OCI-LY3 (cell line): ENCODE measurements at regions not wholly inside any gene's neighbourhood (a gene's known extent, or its start where the extent isn't known, plus 50 kb on each side); places are given as distances from the start of the nearest gene placed in this dataset.

Experiments used
- H2AFZ ChIP-seq: fragments of 200-600, 300-600 bp; shearing (Covaris generic); 2 replicates; pipeline ENCODE4 v1.6.0; 2014; ENCODE audit warnings: antibody characterized with exemption, low read depth, low read length
- H3K27ac ChIP-seq: fragments of 200-600, 300-600 bp; sonication (generic); 2 replicates; pipeline ENCODE4 v1.5.1; 2014; ENCODE audit warnings: mild to moderate bottlenecking, low read length, moderate library complexity, mixed read lengths
- H3K27me3 ChIP-seq: fragments of 200-600, 300-600 bp; sonication (generic); 2 replicates; pipeline ENCODE4 v1.6.1; 2014; ENCODE audit warnings: low read depth, low read length, mixed read lengths
- H3K36me3 ChIP-seq: fragments of 200-600, 300-600 bp; sonication (generic); replicated peaks from 2 replicates; pipeline ENCODE3; 2014; ENCODE audit warnings: low read depth, low read length, mixed read lengths
- H3K4me1 ChIP-seq: fragments of 300-600, 200-600 bp; sonication (generic); 2 replicates; pipeline ENCODE4 v1.6.1; 2014; ENCODE audit warnings: low read length, mixed read lengths
- H3K4me2 ChIP-seq: fragments of 200-600, 300-600 bp; sonication (generic); 2 replicates; pipeline ENCODE4 v1.6.1; 2014; ENCODE audit warnings: low read length, mixed read lengths
- H3K4me3 ChIP-seq: fragments of 300-600, 200-600 bp; sonication (generic); 2 replicates; pipeline ENCODE4 v1.5.1; 2014; ENCODE audit warnings: antibody characterized with exemption, mild to moderate bottlenecking, low read length, moderate library complexity
- H3K79me2 ChIP-seq: fragments of 300-600, 200-600 bp; shearing (Covaris generic); 2 replicates; pipeline ENCODE4 v1.6.1; 2014; ENCODE audit warnings: mild to moderate bottlenecking, low read length, mixed read lengths
- H3K9ac ChIP-seq: fragments of 300-600, 200-600 bp; shearing (Covaris generic); 2 replicates; pipeline ENCODE4 v1.6.0; 2014; ENCODE audit warnings: mild to moderate bottlenecking, low read length, moderate library complexity
- H3K9me3 ChIP-seq: fragments of 200-600, 300-600 bp; shearing (Covaris generic); 2 replicates; pipeline ENCODE4 v1.6.1; 2014; ENCODE audit warnings: low read length, mixed read lengths; ENCODE audit not compliant: insufficient read depth
- H4K20me1 ChIP-seq: fragments of 200-600, 300-600 bp; sonication (generic); 2 replicates; pipeline ENCODE4 v1.6.1; 2016; ENCODE audit warnings: low read length, mixed read lengths; ENCODE audit not compliant: insufficient read depth
- CTCF ChIP-seq: fragments of 200-600, 300-600 bp; sonication (generic); IDR thresholded peaks from 2 replicates; pipeline ENCODE4 v1.5.1; 2014; ENCODE audit warnings: antibody characterized with exemption, low read length, low read depth
- EZH2phosphoT487 ChIP-seq: fragments of 200-600 bp; shearing (Covaris generic); IDR thresholded peaks from 2 replicates; pipeline ENCODE4 v1.6.1; 2018; ENCODE audit warnings: antibody characterized with exemption, mixed run types, low read depth

GRCh38 chr12:67391656-67392055, 122.5 kb downstream of the CAND1 start:
- H3K9me3 ChIP-seq, result no peaks in the 10 kb centered on the region
- no peaks in the 10 kb centered on the region for H3K27me3 ChIP-seq
- H3K36me3 ChIP-seq, result no peaks in the 10 kb centered on the region
- no peaks in the 10 kb centered on the region for H4K20me1 ChIP-seq
- H3K4me1 ChIP-seq, result peaks cover 21% of the 10 kb centered on the region
- H3K4me2 ChIP-seq, result no peak overlapping the region
- no peak overlapping the region for H3K27ac ChIP-seq
- TF ChIP-seq EZH2phosphoT487 (no peak), CTCF (no peak)
- no peak overlapping the region for H2AFZ ChIP-seq
- no peak overlapping the region for H3K4me3 ChIP-seq
- no peaks in the 10 kb centered on the region for H3K79me2 ChIP-seq
- no peak overlapping the region for H3K9ac ChIP-seq

GRCh38 chr12:67394550-67394949, 125.4 kb downstream of the CAND1 start:
- Histone ChIP-seq H3K79me2 (no peaks in the 10 kb centered on the region), H2AFZ (no peak overlapping the region), H3K4me3 (no peak overlapping the region), H3K36me3 (no peaks in the 10 kb centered on the region), H3K4me2 (no peak overlapping the region), H3K27me3 (no peaks in the 10 kb centered on the region), H3K9ac (no peak overlapping the region), H3K4me1 (peaks cover 13% of the 10 kb centered on the region), H4K20me1 (no peaks in the 10 kb centered on the region), H3K27ac (no peak overlapping the region), H3K9me3 (no peaks in the 10 kb centered on the region)
- TF ChIP-seq EZH2phosphoT487 (no peak), CTCF (no peak)

GRCh38 chr12:67400742-67401141, 131.6 kb downstream of the CAND1 start:
- Histone ChIP-seq H2AFZ (no peak overlapping the region), H3K36me3 (no peaks in the 10 kb centered on the region), H3K79me2 (no peaks in the 10 kb centered on the region), H3K27ac (no peak overlapping the region), H3K4me3 (no peak overlapping the region), H3K4me2 (no peak overlapping the region), H4K20me1 (no peaks in the 10 kb centered on the region), H3K27me3 (no peaks in the 10 kb centered on the region), H3K9ac (no peak overlapping the region), H3K9me3 (no peaks in the 10 kb centered on the region), H3K4me1 (no peaks in the 10 kb centered on the region)
- no peak for TF ChIP-seq EZH2phosphoT487
- no peak for TF ChIP-seq CTCF

- no peak overlapping the region for H2AFZ ChIP-seq
- H3K9me3 ChIP-seq, result no peaks in the 10 kb centered on the region
- H3K79me2 ChIP-seq, result no peaks in the 10 kb centered on the region
- H3K4me3 ChIP-seq, result no peak overlapping the region
- no peak overlapping the region for H3K9ac ChIP-seq
- TF ChIP-seq CTCF, result no peak
- TF ChIP-seq EZH2phosphoT487, result no peak
- no peak overlapping the region for H3K4me2 ChIP-seq
- H4K20me1 ChIP-seq, result no peaks in the 10 kb centered on the region
- no peaks in the 10 kb centered on the region for H3K27me3 ChIP-seq
- H3K27ac ChIP-seq, result no peak overlapping the region
- H3K36me3 ChIP-seq, result no peaks in the 10 kb centered on the region
- peaks cover 2% of the 10 kb centered on the region; the same call in 1 of the 2 replicates for H3K4me1 ChIP-seq
Measured at GRCh38 chr12:67410246-67410645, 141.1 kb downstream of the CAND1 start.
